ENCODE measurements at regions not wholly inside any gene's neighbourhood (a gene's known extent, or its start where the extent isn't known, plus 50 kb on each side); places are given as distances from the start of the nearest gene placed in this dataset.
"Not testable (repeated sequence)": the region's sequence is repeated elsewhere in the genome, so short reads cannot be mapped to it uniquely, and the experiment has no call there.

GRCh38 chr2:879540-879939 is 71.1 kb upstream of the SNTG2 start:
- no peak for DNase-seq (ENCODE audit: extremely low spot score, insufficient read length, low read depth)
- no peak for FAIRE-seq

GRCh38 chr2:878245-878930 is 72.3 kb upstream of the SNTG2 start:
- DNase-seq (ENCODE audit: extremely low spot score, insufficient read length, low read depth) (no peak), FAIRE-seq (no peak)

- FAIRE-seq, result no peak
Observed at GRCh38 chr2:877747-878146, 72.9 kb upstream of the SNTG2 start.

GRCh38 chr2:875687-876615 is 74.7 kb upstream of the SNTG2 start:
- no peak for DNase-seq (ENCODE audit: extremely low spot score, insufficient read length, low read depth)
- no peak for FAIRE-seq

More at GRCh38 chr2:877747-878146, 72.9 kb upstream of the SNTG2 start:
- no peak for DNase-seq (ENCODE audit: extremely low spot score, insufficient read length, low read depth)

- FAIRE-seq (no peak), DNase-seq (ENCODE audit: extremely low spot score, insufficient read length, low read depth) (no peak)
Observed at GRCh38 chr2:873651-874580, 76.7 kb upstream of the SNTG2 start.

- DNase-seq (ENCODE audit: extremely low spot score, insufficient read length, low read depth) (no peak), FAIRE-seq (no peak)
Observed at GRCh38 chr2:873027-873426, 77.6 kb upstream of the SNTG2 start.

GRCh38 chr2:871926-872680 is 78.5 kb upstream of the SNTG2 start:
- FAIRE-seq (no peak), DNase-seq (ENCODE audit: extremely low spot score, insufficient read length, low read depth) (no peak)

GRCh38 chr2:871175-871727 is 79.4 kb upstream of the SNTG2 start:
- FAIRE-seq (no peak), DNase-seq (ENCODE audit: extremely low spot score, insufficient read length, low read depth) (no peak)

- no peak for FAIRE-seq
Observed at GRCh38 chr2:870426-870825, 80.2 kb upstream of the SNTG2 start.

GRCh38 chr2:869894-870293 is 80.8 kb upstream of the SNTG2 start:
- FAIRE-seq, result no peak
- no peak for DNase-seq (ENCODE audit: extremely low spot score, insufficient read length, low read depth)

More at GRCh38 chr2:870426-870825, 80.2 kb upstream of the SNTG2 start:
- DNase-seq (ENCODE audit: extremely low spot score, insufficient read length, low read depth), result no peak

- no peak for FAIRE-seq
- no peak for DNase-seq (ENCODE audit: extremely low spot score, insufficient read length, low read depth)
Observed at GRCh38 chr2:869357-869871, 81.2 kb upstream of the SNTG2 start.

- not testable (repeated sequence) for FAIRE-seq; DNase-seq (ENCODE audit: extremely low spot score, insufficient read length, low read depth)
Observed at GRCh38 chr2:868857-869256, 81.8 kb upstream of the SNTG2 start.

GRCh38 chr2:867296-867695 is 83.4 kb upstream of the SNTG2 start:
- FAIRE-seq (no peak), DNase-seq (ENCODE audit: extremely low spot score, insufficient read length, low read depth) (no peak)

GRCh38 chr2:866887-867286 is 83.8 kb upstream of the SNTG2 start:
- FAIRE-seq (no peak), DNase-seq (ENCODE audit: extremely low spot score, insufficient read length, low read depth) (no peak)

- DNase-seq (ENCODE audit: extremely low spot score, insufficient read length, low read depth) (no peak), FAIRE-seq (no peak)
Observed at GRCh38 chr2:866009-866680, 84.5 kb upstream of the SNTG2 start.

- no peak for FAIRE-seq
Observed at GRCh38 chr2:864501-865106, 86.0 kb upstream of the SNTG2 start.

GRCh38 chr2:863732-864450 is 86.8 kb upstream of the SNTG2 start:
- FAIRE-seq, result no peak

More at GRCh38 chr2:864501-865106, 86.0 kb upstream of the SNTG2 start:
- no peak for DNase-seq (ENCODE audit: extremely low spot score, insufficient read length, low read depth)

More at GRCh38 chr2:863732-864450, 86.8 kb upstream of the SNTG2 start:
- DNase-seq (ENCODE audit: extremely low spot score, insufficient read length, low read depth), result no peak

Measured in GM18507 (cell line).